Activated CD8-positive, alpha-beta T cell treated with anti-CD3 and anti-CD28 coated beads, Interleukin-2, amount 10 ng/mL, durations not matched to agents 7 days and 5 days (primary cell): ENCODE measurements at regions not wholly inside any gene's neighbourhood (a gene's known extent, or its start where the extent isn't known, plus 50 kb on each side); places are given as distances from the start of the nearest gene placed in this dataset.
A peak's percentile ranks its signal among the peaks of the same experiment; 100 is the strongest.
"Not testable (repeated sequence)": the region's sequence is repeated elsewhere in the genome, so short reads cannot be mapped to it uniquely, and the experiment has no call there.

ENCODE experiments used
- ATAC-seq: fragments of 150-1000 bp; cut with Tn5 transposase; one replicate; pipeline ENCODE4 v1.10.0; 2021; ENCODE audit warnings: moderate library complexity
- CTCF ChIA-PET: fragments of 350-600 bp; sonication (Branson Sonifier 250); formaldehyde crosslinking; loops from one replicate; lab custom pipeline; 2021; ENCODE audit warnings: antibody characterized with exemption; lab: Charles Lee
- POLR2A ChIA-PET: fragments of 350-600 bp; sonication (Branson Sonifier 250); formaldehyde crosslinking; loops from one replicate; lab custom pipeline; 2021; ENCODE audit warnings: antibody characterized with exemption; lab: Charles Lee
- DNase-seq: peaks from one replicate; pipeline ENCODE4 v3.0.0-alpha.2; 2020
- H3K27ac Mint-ChIP-seq: one replicate; pipeline ENCODE4 v1.8.0; 2021; ENCODE audit warnings: mild to moderate bottlenecking, mixed read lengths
- H3K27me3 Mint-ChIP-seq: one replicate; pipeline ENCODE4 v1.8.0; 2021; ENCODE audit warnings: low read depth, mixed read lengths
- H3K36me3 Mint-ChIP-seq: one replicate; pipeline ENCODE4 v1.8.0; 2021; ENCODE audit warnings: low read depth, mixed read lengths
- H3K4me1 Mint-ChIP-seq: one replicate; pipeline ENCODE4 v1.8.0; 2021; ENCODE audit warnings: low read depth, mixed read lengths
- H3K4me3 Mint-ChIP-seq: one replicate; pipeline ENCODE4 v1.8.0; 2021; ENCODE audit warnings: mild to moderate bottlenecking, mixed read lengths
- H3K9me3 Mint-ChIP-seq: one replicate; pipeline ENCODE4 v1.8.0; 2022; ENCODE audit warnings: mixed read lengths; ENCODE audit not compliant: insufficient read depth

DNA sequence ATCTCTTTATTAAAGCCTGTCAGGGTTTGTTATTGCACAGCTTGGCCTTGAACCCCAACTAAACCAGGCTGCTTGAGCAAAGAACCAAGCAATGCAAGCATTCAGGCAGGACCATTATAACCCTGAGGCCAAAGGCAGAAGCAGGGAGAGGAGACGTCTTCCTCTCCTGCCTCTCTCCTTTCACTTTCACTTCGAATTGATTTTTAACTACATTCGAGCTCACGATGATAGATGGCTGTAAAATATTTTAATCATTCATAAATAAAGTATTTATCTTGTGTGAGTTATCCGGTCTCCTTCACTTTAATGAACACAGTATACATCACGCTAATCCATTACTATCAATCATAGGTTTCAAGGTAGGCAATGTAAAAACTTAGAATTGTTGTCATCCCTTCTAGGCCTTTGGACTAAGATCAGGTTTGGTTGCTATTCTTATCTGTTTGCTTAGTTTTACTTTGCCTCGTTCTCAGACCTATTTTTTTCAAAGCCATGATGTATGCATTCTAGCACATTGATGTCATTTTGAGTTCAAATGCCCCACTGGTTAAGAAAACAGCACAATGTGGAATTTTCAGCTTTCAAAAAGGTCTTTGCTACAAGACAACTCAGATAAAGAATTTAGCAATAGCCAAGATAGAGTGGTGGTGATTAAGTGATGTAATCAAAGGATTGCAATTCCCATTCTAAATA lies 480.2 kb upstream of the RUNX1 start:
- H3K27ac Mint-ChIP-seq = peak overlapping the region; percentile 93
- H3K9me3 Mint-ChIP-seq = no peaks in the 10 kb centered on the region
- DNase-seq (peak; percentile 39), ATAC-seq (peak; percentile 81)
- peak overlapping the region; percentile 81 for H3K4me3 Mint-ChIP-seq
- H3K4me1 Mint-ChIP-seq = peaks cover 51% of the 10 kb centered on the region
- POLR2A ChIA-PET = interaction anchor here (1.0 to 2.5 kb wide), 2 partner anchors 26 to 53 kb away, joined by 3 to 8 read pairs; no protein-coding TSS in a partner anchor
- no peaks in the 10 kb centered on the region for H3K36me3 Mint-ChIP-seq
- CTCF ChIA-PET = interaction anchor here (0.6 kb wide), 1 partner anchor 283 kb away, joined by 3 read pairs; no protein-coding TSS in a partner anchor
- H3K27me3 Mint-ChIP-seq = no peaks in the 10 kb centered on the region

DNA sequence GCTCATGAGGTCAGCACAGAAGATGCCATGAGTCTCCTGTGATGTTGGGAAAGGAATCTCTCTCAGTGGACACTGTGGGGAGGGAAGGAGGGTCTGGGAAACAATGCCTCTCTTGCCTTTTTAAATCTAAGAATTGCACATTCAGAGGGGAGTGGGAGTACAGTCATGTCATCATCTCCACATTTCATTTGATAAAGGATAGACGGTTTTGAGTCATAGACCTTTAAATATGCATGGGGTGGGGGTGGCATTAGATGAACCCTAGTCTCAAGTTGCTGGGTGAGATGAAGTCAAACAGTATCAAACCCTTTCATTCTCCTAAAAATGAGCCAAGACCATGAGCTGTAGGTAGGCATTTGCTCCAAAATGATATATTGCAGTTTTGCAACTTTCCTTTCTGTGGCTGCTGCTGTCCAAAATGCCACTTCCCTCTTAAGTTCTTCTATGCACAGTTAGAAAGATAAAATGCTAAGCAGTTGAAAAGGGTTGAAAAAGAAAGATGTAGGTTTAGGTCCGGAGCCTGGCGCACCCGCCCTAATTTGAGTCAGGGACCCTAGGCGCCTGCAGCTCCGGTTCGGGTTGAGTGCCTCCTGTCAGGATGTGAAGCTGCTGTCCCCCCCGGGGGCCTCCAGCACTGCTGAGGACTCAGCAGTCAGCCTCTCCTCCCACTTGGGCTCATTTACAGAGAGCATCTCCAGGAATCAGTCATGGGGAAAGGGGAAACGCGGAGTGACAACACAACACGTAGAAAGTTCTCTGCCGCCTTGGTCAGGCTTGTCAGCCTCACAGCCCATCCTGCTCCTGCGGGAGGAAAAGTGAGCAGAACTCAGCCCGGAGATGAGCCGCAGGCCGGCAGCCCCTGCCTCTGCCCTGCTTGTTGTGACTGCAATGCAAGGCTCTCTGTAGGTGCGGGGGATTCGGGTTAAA lies 479.3 kb upstream of the RUNX1 start:
- Mint-ChIP-seq H3K36me3 (no peaks in the 10 kb centered on the region), H3K9me3 (no peaks in the 10 kb centered on the region), H3K4me1 (peaks cover 51% of the 10 kb centered on the region), H3K27me3 (no peaks in the 10 kb centered on the region), H3K4me3 (peak overlapping the region; percentile 81), H3K27ac (peak overlapping the region; percentile 93)
- ChIA-PET CTCF (interaction anchor here (0.6 kb wide), 1 partner anchor 525 kb away, joined by 4 read pairs; no protein-coding TSS in a partner anchor), POLR2A (interaction anchor here (1.0 to 2.5 kb wide), 2 partner anchors 25 to 52 kb away, joined by 3 to 8 read pairs; no protein-coding TSS in a partner anchor)
- DNase-seq (peak; percentile 48), ATAC-seq (peak; percentile 74)

DNA sequence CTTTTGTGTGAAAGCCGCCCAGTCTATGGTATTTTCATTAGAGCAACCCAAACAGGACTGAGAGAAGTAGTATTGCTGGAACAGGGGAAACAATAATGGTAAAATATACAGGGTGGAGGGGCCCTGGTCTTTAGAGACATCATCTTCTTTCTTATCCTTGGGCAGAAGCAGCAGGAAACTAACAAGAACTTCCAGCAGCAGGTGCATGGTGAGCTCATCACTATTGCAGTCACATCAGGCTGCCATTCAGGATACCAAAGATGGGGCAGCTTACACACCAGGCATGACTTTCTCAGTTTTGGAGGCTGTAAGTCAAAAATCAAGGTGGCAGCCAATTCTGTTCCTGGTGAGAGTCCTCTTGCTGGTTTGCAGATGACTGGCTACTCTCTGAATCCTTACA lies 478.3 kb upstream of the RUNX1 start:
- Mint-ChIP-seq H3K27me3 (no peaks in the 10 kb centered on the region), H3K9me3 (no peaks in the 10 kb centered on the region), H3K4me1 (peaks cover 51% of the 10 kb centered on the region), H3K4me3 (no peak overlapping the region), H3K36me3 (no peaks in the 10 kb centered on the region), H3K27ac (no peak overlapping the region)
- ChIA-PET CTCF (no interaction called here), POLR2A (no interaction called here)
- ATAC-seq (no peak), DNase-seq (no peak)

DNA sequence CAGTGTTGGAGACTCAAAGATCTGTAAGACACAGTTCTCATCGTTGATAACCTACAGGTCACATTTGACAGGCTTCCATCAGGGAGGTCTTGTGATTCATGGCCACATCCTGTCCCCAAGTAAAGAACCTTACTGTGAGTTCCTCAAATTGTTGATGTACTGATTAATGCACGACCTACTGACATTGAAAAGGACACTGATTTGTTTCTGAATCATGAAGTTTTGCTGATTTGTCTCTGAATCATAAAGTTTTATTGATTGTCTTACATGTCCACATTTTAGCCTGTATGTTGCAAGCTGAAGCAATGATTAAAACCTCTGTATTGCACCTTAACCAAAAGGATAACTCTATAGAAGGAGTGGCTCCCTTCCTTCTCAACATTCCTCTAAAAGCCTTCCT lies 476.3 kb upstream of the RUNX1 start:
- CTCF ChIA-PET = interaction anchor here (1.2 kb wide), 1 partner anchor 17 kb away, joined by 3 read pairs; no protein-coding TSS in a partner anchor
- peaks cover 48% of the 10 kb centered on the region for H3K4me1 Mint-ChIP-seq
- H3K9me3 Mint-ChIP-seq = no peaks in the 10 kb centered on the region
- no peaks in the 10 kb centered on the region for H3K36me3 Mint-ChIP-seq
- ATAC-seq (peak; percentile 37), DNase-seq (peak; percentile 59)
- no peaks in the 10 kb centered on the region for H3K27me3 Mint-ChIP-seq
- H3K4me3 Mint-ChIP-seq = no peak overlapping the region
- POLR2A ChIA-PET = interaction anchor here (0.7 kb wide), 1 partner anchor 635 kb away, joined by 3 read pairs; no protein-coding TSS in a partner anchor
- H3K27ac Mint-ChIP-seq = peak overlapping the region; percentile 43

DNA sequence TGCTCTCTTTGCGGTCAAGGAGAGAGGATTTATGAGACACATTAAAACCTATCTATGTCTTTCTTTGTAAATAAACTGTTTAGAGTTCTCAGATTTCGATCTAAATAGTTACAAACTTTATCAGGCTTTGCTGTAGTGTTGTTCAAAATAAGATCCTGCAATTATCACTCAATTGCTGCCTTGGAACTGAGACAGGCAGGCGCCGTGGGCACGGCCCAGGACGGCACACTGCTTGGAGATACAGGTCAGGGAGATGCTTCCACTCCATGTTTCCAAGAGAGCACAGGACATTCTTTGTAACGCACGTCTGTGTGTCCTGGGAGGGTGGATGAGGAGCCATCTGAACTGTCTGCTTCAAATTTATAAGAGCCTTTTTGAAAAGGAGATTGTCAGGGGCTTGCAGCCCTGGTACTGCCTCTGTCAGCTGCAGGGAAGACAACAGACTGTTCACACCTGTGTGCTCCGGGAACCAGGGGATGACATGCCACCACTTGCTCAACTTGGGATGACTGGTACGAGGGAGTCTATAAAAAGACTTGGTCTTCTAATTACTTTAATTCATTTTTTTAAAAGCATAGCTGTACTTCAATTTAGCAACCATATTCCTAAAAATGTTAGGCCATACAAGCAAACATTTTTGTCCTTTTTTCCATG lies 472.9 kb upstream of the RUNX1 start:
- Mint-ChIP-seq H3K9me3 (no peaks in the 10 kb centered on the region), H3K27ac (no peak overlapping the region), H3K36me3 (no peaks in the 10 kb centered on the region), H3K4me3 (no peak overlapping the region), H3K27me3 (no peaks in the 10 kb centered on the region), H3K4me1 (peaks cover 21% of the 10 kb centered on the region)
- ChIA-PET CTCF (no interaction called here), POLR2A (no interaction called here)
- DNase-seq (no peak), ATAC-seq (no peak)

DNA sequence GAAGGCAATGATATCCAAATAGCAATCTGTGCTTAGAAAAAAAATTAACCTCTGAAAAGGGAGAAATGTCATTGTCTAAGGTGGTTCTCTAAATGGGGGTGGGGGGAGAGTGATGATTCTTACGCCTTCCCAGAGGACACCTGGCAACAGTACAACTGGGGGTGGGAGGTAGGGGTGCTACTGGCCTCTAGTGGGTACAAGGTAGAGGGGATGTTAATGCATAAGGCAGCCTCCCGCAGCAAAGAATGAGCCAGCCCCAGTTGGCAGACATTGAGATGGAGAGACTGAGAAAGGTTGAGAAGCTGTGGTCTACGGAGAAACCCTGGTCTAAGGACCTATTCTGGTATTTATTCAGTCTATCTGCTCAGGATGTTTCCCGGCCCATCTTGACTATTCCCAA lies 472.2 kb upstream of the RUNX1 start:
- no peak overlapping the region for H3K27ac Mint-ChIP-seq
- H3K27me3 Mint-ChIP-seq = peaks cover 2% of the 10 kb centered on the region
- no peaks in the 10 kb centered on the region for H3K36me3 Mint-ChIP-seq
- DNase-seq = no peak
- ATAC-seq = no peak
- H3K4me3 Mint-ChIP-seq = no peak overlapping the region
- H3K4me1 Mint-ChIP-seq = peaks cover 21% of the 10 kb centered on the region
- ChIA-PET CTCF (no interaction called here), POLR2A (interaction anchor here (1.0 kb wide), 1 partner anchor 13 kb away, joined by 3 read pairs; no protein-coding TSS in a partner anchor)
- no peaks in the 10 kb centered on the region for H3K9me3 Mint-ChIP-seq

DNA sequence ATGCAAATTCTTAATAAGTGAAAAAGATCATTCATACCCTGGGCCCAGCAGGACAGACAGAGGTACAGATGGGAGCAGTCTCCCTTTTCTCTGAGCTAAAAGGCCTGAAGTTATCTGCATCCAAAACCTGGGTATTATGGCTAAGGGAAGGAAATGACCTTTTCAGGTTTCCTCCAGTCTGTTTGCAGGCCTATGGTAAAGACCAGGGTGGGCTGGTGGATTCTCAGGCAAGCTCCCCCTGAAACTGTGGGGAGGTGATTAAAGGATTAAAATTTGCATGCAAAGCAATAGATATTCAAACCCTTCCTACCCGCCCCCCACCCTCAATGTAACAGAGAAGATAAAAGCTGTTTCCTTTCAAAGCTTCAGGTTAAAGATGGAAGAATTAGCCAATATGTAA lies 471.8 kb upstream of the RUNX1 start:
- H3K4me1 Mint-ChIP-seq = peaks cover 17% of the 10 kb centered on the region
- peaks cover 2% of the 10 kb centered on the region for H3K27me3 Mint-ChIP-seq
- ATAC-seq (no peak), DNase-seq (no peak)
- H3K9me3 Mint-ChIP-seq = no peaks in the 10 kb centered on the region
- CTCF ChIA-PET = no interaction called here
- POLR2A ChIA-PET = interaction anchor here (1.0 kb wide), 1 partner anchor 12 kb away, joined by 3 read pairs; no protein-coding TSS in a partner anchor
- H3K27ac Mint-ChIP-seq = no peak overlapping the region
- H3K36me3 Mint-ChIP-seq = no peaks in the 10 kb centered on the region
- no peak overlapping the region for H3K4me3 Mint-ChIP-seq

DNA sequence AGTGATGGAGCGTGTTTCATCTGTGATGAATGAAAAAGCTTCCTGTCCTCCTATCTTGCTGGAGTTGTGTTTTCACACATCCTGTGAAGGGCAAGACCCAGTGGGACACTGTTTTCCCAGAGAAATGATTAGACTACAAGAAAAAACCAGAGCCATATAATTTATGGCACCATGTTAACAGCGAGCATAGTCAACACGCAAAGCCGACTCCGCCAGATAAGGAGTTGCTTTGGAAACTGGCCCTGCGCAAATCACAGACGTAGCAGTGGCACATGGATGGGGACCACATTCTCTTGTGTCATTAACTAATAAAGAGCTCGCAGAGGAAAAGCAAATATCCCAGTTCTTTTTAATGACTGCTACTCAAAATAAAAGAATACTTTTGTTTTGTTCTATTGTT lies 471.2 kb upstream of the RUNX1 start:
- H3K4me1 Mint-ChIP-seq = peaks cover 11% of the 10 kb centered on the region
- H3K27ac Mint-ChIP-seq = no peak overlapping the region
- no peaks in the 10 kb centered on the region for H3K9me3 Mint-ChIP-seq
- peaks cover 2% of the 10 kb centered on the region for H3K27me3 Mint-ChIP-seq
- ChIA-PET POLR2A (interaction anchor here (1.0 kb wide), 1 partner anchor 12 kb away, joined by 3 read pairs; no protein-coding TSS in a partner anchor), CTCF (no interaction called here)
- H3K4me3 Mint-ChIP-seq = no peak overlapping the region
- no peak for ATAC-seq
- DNase-seq = no peak
- H3K36me3 Mint-ChIP-seq = no peaks in the 10 kb centered on the region

DNA sequence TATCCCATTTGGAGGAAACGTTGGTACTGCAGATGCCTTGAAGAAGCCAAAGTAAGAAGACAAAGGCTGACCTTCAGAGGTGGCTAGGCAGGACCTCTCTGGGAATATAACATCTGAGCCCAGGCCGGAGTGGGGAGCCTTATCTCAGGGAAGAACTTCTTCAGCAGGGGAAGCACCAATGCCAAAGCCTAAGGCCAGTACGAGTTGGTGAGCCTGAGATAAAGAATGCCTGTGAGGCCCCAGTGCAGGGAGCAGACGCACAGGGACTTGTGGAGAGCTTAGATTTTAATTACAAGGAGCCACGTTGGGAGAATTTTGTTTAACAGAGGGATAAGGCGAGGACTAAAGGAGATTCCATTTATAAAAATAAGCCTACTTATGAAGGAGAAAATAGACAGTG lies 468.8 kb upstream of the RUNX1 start:
- ChIA-PET CTCF (no interaction called here), POLR2A (interaction anchor here (0.6 kb wide), 1 partner anchor 97 kb away, joined by 3 read pairs; no protein-coding TSS in a partner anchor)
- Mint-ChIP-seq H3K27me3 (peaks cover 4% of the 10 kb centered on the region), H3K36me3 (no peaks in the 10 kb centered on the region), H3K9me3 (no peaks in the 10 kb centered on the region), H3K27ac (no peak overlapping the region), H3K4me3 (no peak overlapping the region), H3K4me1 (peaks cover 5% of the 10 kb centered on the region)
- ATAC-seq (no peak), DNase-seq (no peak)

DNA sequence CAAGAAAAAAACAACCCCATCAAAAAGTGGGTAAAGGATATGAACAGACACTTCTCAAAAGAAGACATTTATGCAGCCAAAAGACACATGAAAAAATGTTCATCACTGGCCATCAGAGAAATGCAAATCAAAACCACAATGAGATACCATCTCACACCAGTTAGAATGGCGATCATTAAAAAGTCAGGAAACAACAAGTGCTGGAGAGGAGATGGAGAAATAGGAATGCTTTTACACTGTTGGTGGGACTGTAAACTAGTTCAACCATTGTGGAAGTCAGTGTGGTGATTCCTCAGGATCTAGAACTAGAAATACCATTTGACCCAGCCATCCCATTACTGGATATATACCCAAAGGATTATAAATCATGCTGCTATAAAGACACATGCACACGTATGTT lies 467.2 kb upstream of the RUNX1 start:
- ATAC-seq, H3K9me3 Mint-ChIP-seq, H3K27me3 Mint-ChIP-seq, CTCF ChIA-PET, H3K27ac Mint-ChIP-seq, H3K4me1 Mint-ChIP-seq, H3K4me3 Mint-ChIP-seq, H3K36me3 Mint-ChIP-seq, DNase-seq, POLR2A ChIA-PET: not testable (repeated sequence)

DNA sequence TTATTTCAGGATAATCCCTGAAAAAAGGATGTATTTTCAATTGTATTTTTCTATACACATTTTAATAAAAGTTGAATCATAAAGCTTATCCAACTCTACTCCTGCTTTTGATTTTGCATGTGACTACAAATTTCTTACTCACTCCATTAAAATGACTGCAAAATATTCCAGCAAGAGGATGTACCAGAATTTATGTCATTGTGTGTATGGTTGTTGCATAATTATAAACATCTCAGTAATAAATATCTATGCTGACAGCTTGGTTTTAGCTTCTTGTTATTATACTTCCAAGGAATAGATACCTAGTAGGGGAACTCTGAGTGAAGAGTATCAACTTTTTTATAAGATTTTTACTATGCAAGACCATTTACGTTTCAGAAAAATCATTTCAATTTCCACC lies 463.2 kb upstream of the RUNX1 start:
- Mint-ChIP-seq H3K27me3 (peaks cover 4% of the 10 kb centered on the region), H3K36me3 (no peaks in the 10 kb centered on the region), H3K27ac (no peak overlapping the region), H3K9me3 (no peaks in the 10 kb centered on the region), H3K4me3 (no peak overlapping the region), H3K4me1 (peaks cover 17% of the 10 kb centered on the region)
- ChIA-PET CTCF (no interaction called here), POLR2A (no interaction called here)
- ATAC-seq (no peak), DNase-seq (no peak)
